HG02759 (cell line): ENCODE measurements at regions not wholly inside any gene's neighbourhood (a gene's known extent, or its start where the extent isn't known, plus 50 kb on each side); places are given as distances from the start of the nearest gene placed in this dataset.
"Not testable (repeated sequence)": the region's sequence is repeated elsewhere in the genome, so short reads cannot be mapped to it uniquely, and the experiment has no call there.

Experiments used
- ATAC-seq: cut with Tn5 transposase; IDR thresholded peaks from one replicate; pipeline ENCODE4 v1.9.1; 2021; ENCODE audit warnings: mild to moderate bottlenecking, moderate library complexity; ENCODE audit not compliant: unreplicated experiment

DNA sequence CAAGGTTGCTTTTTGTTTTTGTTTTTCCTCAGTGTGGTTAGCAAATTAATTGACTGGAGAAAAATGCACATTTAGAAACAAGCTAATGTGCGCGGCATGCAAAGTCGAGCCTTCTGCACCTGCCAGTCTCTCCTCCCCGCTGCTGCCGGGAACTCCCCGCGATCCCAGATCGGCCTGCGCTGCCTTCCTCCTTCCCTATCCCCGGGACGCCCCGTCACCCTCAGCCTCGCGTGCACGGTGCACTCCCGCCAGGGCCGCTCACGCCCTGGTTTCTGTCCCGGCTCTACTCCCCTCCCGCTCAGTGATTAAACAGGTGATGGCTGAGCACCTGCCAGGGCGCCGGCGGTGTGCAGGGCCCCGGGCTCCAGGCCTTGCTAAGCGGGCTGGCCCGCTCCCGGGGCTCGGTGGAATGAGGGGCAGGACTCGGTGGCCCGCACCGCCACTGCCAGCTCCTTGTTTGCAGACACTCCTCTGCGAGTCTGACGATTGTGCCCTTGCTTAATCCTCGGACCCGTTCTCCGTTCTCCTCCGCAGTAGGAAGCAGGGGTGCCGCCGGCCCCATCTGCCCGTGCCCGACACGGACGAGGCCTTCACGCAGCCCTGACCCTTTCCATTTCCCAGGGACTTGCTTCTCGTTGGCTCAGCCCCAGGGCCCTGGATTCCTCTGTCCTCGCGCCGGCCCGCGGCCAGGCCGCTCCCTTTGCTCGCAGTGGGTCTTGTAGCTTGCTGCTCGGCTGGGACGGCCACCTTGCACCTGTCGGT lies 143.4 kb downstream of the TRIML1 start:
- no peak for ATAC-seq

DNA sequence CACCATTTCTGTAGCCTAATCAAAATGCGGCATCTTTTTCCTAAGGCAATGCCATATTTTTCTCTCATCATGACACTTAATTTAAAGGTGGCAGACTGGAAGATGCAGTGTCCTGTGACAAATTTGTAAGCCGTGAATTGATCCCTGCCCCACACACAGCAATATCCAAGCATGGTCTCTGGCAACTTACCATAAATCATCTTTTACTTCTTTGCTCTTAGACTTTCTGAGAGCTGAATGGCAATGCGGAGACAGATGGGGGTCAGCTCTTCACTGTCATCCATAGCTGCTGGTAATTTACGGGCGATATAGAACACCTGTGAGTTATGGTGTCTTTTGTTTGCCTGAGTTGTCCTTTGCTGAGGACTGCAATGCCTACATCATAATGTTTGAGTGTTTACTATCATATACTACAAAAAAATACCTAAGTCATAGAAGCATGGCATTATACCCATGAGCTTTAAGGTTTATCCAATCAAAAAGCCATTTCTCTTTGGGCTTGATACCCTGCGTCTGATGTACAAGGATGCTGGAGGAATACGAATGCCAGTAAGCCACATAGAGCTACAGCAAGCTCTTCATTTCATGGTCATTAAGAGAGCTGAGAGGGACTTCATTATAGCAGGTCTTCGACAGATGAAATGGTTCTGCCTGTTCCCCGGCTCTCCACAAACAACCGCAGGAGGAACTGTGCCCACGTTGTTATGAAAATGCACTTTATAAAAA lies 148.1 kb downstream of the TRIML1 start:
- no peak for ATAC-seq

- no peak for ATAC-seq
Measured at GRCh38 chr4:188289531-188290125, 150.4 kb downstream of the TRIML1 start.

DNA sequence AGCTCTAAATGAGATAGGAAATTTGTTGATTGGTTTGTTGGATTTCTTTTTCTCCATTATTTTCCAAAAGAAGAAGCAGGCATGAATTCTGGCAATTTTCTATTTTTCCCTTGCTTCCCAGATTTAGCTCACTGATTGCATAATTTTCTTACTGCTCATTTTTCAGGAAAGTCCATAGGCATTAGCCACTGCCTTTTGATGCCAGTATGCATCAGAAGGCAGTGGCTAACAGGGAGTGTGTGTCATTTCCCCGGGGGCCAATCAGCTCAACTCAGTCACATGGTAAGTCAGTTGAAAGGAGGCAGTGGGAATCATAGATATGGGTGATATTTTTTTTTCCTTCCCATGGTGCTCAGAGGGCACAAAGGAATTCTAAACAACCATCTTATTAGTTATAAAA lies 156.7 kb downstream of the TRIML1 start:
- ATAC-seq = no peak

DNA sequence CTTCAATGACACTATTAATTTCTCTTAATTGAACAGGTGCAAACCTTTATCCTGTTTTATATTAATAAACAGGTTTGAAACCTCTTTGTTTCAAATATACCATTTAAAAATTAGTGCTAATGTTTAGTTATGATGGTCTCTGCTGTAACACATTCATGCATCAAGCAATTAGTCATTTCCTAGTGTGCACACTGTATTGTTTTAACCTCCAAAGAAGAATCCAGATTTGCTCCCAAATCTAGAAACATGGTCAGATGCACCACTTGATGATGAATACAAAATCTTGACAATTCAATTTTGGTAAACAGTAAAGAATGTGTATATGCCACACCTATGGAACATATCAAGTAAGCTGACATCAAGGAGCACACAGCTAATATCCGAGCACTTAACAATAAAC lies 157.1 kb downstream of the TRIML1 start:
- ATAC-seq = no peak

DNA sequence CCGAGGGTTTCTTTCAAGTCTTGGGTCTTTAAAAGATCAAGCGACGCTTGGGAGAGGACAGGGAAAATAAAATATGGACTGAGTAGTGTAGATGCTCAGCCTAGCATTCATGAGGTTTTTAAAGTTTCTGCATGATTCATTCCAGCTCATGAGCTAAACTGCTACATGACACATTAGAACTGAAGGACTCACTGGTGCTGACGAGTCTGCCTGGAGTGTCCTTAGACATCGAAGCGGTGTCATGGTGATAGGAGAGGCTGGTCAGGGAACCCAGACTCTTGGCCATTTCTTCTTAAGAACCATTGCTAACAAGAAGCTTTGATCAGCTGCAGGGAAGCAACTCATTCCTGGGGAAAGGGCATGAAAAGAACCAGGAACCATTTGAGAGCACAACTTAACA lies 158.6 kb downstream of the TRIML1 start:
- no peak for ATAC-seq

GRCh38 chr4:188299161-188299560 lies 159.9 kb downstream of the TRIML1 start:
- ATAC-seq = no peak

- ATAC-seq = no peak
Measured at GRCh38 chr4:188300385-188300784, 161.1 kb downstream of the TRIML1 start.

GRCh38 chr4:188305690-188306089 lies 166.4 kb downstream of the TRIML1 start:
- no peak for ATAC-seq

- no peak for ATAC-seq
Measured at GRCh38 chr4:188307591-188307990, 168.3 kb downstream of the TRIML1 start.

GRCh38 chr4:188308142-188308541 lies 168.9 kb downstream of the TRIML1 start:
- no peak for ATAC-seq

DNA sequence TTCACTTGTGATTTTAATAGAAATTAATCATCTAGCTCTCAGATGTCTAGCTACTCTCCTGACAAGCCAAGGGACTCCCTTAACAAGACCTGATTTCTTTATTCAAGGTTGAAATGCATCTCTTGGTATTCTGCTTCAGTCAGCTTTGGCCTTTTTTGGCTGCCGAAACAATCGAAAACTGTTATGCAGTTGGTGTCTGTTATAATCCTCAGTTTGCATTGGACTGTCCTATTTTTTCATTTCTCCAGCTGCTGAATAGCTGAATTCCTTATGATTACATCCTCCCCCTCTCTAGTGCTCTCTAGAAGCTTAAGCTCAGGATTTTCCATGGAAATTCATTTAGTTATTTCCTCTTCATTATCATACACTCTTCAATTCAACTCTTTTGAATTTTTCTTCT lies 177.2 kb downstream of the TRIML1 start:
- no peak for ATAC-seq

DNA sequence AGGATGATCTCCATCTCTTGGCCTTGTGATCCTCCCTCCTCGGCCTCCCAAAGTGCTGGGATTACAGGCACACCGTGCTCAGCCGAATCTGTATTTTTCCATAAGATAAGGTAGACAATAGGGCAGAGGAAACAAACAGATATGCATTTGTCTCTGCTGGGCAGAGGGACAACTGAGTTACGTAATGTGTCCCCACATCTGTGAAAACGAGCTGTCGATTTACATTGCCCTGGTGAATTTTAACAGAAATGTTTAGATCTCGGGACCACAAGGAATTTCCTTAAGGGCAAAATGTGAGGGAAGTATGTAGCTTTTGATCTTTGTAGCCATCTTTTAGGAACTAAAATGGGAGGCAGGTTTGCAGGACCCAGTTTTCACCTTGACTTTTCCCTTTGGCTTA lies 189.7 kb downstream of the TRIML1 start:
- ATAC-seq = no peak

DNA sequence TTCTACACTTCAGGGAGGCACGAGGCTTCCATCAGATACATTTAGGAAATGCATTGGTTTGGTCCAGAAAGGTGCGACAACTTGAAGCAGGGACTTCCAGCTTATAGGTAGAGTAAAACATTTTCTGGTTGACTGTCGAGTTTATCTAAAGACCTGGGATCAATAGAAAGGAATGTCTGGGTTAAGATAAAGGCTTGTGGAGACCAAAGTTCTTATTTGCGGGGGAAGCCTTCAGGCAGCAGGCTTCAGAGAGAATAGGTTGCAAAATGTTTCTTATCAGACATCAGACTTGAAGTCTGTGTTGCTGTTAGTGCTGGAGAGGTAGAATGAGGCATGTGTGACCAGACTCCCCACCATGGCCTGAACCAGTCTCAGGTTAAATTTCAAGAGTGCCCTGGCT lies 190.3 kb downstream of the TRIML1 start:
- ATAC-seq = no peak

DNA sequence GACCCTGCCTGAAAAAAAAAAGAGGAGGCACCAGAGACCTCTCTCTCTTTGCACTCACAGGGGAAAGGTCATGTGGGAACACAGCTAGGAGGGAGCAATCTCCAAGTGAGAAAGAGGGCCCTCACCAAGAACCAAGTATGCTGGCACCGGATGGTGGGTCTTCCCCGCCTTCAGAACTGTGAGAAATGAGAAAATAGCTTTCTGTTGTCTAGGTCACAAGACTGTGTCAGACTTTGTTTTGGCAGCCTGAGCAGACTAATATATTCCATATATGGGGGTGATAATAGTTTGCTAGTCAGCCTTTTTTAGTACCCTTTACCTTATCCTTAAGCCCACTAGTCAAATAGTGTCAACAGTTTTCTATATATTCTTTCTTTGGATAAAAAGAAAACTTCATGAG lies 193.0 kb downstream of the TRIML1 start:
- no peak for ATAC-seq

DNA sequence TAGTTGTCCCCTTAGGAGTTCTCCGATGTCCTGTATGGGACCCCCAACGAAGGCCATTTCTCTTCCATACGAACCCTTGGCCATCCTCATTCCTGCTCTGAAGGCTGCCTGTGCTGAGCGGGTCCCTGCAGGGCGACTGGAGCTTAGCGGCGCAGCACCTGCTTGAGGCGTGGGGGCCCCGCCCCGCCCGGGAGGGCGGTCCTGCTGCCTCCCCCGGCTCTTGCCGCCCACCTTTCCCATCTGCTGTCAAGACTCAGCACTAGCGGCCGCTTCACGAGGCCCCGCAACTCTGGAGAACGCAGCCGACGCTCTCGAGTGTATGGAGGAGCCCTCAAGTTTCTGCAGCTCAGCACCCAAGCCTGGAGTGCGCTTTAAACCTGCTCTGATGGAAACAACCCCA lies 197.7 kb downstream of the TRIML1 start:
- no peak for ATAC-seq

GRCh38 chr4:188341428-188341827 lies 202.2 kb downstream of the TRIML1 start:
- no peak for ATAC-seq

- ATAC-seq = no peak
Measured at GRCh38 chr4:188346171-188346809, 207.0 kb downstream of the TRIML1 start.

DNA sequence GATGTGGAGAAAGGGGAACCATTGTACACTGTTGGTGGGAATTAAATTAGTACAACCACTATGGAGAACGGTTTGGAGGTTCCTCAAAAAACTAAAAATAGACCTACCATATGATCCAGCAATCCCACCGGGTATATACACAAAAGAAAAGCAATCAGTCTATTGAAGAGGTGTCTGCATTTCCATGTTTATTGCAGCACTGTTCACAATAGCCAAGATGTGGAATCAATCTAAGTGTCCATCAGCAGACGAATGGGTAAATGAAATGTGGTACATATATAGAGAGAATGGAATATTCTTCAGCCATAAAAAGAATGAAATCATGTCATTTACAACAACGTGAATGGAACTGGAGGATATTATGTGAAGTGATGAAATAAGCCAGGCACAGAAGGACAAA lies 208.1 kb downstream of the TRIML1 start:
- ATAC-seq = no peak

GRCh38 chr4:188349569-188349968 lies 210.3 kb downstream of the TRIML1 start:
- not testable (repeated sequence) for ATAC-seq

GRCh38 chr4:188363196-188363595 lies 224.0 kb downstream of the TRIML1 start:
- ATAC-seq = no peak

DNA sequence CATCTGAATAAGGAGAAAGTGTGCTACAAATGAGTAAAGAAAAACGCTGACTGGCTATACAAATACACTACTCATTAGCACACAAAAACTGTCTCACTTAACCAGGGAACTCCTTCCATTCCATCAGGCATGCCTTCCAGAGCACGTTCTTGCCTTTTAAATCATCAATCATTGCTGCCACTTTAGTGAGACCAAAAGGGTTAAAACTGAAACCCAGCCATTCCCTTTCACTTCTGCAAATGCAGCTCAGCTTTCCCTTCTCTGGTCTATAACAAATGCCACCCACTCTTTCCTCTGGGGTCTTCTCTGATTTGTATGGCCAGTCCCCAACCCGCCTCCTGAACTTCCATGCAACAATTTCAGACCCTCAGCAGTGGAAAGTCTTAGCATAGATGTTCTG lies 231.5 kb downstream of the TRIML1 start:
- ATAC-seq = no peak
